HG03571 (cell line): ENCODE measurements at regions not wholly inside any gene's neighbourhood (a gene's known extent, or its start where the extent isn't known, plus 50 kb on each side); places are given as distances from the start of the nearest gene placed in this dataset.
A peak's percentile ranks its signal among the peaks of the same experiment; 100 is the strongest.

Experiments used
- ATAC-seq: cut with Tn5 transposase; IDR thresholded peaks from one replicate; pipeline ENCODE4 v1.9.1; 2021; ENCODE audit not compliant: unreplicated experiment

DNA sequence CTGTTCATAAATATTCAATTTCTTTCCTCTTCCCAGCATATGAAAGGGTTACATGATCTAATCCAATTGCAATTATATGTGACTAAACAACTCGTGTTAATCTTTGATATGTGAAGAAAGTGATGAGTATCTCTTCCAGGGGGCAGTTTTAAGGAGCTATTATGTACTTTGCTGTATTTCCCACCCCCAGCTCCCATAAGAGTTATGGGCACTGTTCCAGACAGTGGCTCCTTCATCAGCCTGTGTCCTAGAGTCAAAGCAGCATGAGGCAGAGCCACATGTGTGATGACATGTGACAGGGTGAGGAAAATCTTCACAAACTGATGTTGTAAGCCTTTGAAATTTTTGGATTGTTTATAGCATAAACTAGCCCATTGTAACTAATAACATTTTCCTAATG, 315.4 kb downstream of the DIPK2A start:
- no peak for ATAC-seq

GRCh38 chr3:144289057-144289456, 317.4 kb downstream of the DIPK2A start:
- no peak for ATAC-seq

- ATAC-seq = peak; percentile 60
Observed at GRCh38 chr3:144294659-144295538, 323.3 kb downstream of the DIPK2A start.

DNA sequence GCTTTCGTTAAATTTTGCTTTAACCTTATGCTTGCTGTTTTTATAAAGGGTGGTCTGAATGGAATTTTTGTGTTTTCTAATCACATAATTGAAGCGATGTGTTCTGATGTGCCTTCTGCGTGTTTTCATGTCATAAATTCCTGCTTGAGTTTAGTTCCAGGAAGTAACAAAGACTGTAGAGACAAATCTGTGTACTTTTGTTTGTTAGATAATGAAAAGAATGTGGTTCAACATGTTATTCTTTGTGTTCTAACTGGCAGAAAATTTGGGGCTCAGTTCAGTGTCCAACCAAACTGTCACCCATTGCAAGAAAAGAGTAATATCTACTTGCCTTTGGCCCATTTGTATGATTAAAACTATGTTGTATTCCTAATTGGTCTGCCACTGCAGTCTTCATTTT, 324.0 kb downstream of the DIPK2A start:
- ATAC-seq = no peak

DNA sequence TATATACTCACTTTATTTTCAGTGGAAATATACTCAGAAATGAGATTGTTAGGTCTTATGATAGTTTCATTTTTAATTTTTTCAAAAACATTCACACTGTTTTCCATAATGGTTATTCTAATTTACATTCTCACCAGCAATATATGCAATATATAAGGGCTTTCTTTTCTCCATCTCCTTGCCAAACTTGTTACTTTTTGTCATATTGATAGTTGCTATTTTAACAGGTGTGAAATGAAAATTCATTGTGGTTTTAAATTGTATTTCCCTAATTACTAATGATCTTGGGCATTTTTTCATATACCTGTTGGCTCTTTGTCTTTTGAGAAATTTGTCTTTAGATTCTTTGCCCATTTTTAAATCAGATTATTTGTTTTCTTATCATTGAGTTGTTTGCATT, 325.2 kb downstream of the DIPK2A start:
- ATAC-seq = no peak

- ATAC-seq = no peak
Observed at GRCh38 chr3:144301863-144302262, 330.2 kb downstream of the DIPK2A start.

DNA sequence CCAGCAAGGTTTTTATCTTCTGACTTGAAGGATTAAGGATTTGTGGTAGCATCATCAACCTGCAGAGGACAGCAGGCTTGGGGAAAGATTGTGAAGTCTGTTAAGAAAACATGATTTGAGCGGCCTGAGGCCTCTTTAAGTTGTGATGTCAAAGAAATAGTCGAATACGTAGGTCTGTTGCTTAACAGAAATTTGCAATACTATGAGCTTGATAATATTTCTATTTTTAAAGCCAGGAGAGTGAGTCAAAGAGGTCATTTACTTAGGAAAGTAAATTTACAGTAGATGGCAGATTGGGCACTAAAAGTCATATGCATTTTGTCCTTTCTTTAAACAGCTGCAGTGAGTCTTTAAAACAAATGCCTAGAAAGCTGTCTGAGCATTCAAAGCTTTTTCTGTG, 336.3 kb downstream of the DIPK2A start:
- no peak for ATAC-seq

DNA sequence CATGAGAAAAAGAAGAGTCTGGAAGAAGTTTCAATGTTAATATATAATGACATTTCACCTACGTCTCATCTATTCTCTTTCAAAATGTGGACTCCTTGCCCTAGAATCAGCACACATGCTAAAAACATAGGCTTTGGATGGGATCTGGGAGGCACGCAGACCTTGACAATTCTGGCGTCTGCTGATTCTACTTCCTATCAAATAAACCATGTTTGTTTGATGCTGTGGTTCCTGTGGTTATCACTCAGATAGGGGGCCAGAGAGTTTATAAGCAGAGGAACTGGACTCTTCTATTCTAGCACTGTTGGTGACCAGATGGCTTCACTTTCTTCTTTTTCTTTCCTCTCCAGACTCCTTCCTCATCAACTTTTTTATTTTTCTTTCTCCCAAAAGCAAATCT, 336.8 kb downstream of the DIPK2A start:
- no peak for ATAC-seq

GRCh38 chr3:144312702-144313101, 341.1 kb downstream of the DIPK2A start:
- ATAC-seq = no peak

GRCh38 chr3:144314946-144315345, 343.3 kb downstream of the DIPK2A start:
- no peak for ATAC-seq

GRCh38 chr3:144317961-144318360, 346.3 kb downstream of the DIPK2A start:
- ATAC-seq = no peak

DNA sequence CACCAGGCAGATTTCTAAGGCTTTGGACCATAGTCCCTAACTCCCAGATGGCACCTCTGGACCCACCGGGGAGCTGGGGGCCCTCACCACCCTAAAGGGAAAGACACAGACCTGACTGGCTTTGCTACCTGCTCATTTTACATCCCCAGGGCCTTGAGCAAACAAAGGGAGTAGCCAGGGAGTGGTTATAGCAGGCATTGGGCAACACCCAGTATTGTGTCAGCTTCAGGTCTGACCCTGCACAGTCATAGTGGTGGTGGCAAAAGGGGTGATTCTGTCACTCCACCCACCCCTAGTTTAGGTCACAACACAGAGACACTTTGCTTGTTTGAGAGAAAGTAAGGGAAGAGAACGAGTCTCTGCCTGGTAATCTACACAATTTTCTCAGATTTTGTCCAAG, 352.5 kb downstream of the DIPK2A start:
- no peak for ATAC-seq

DNA sequence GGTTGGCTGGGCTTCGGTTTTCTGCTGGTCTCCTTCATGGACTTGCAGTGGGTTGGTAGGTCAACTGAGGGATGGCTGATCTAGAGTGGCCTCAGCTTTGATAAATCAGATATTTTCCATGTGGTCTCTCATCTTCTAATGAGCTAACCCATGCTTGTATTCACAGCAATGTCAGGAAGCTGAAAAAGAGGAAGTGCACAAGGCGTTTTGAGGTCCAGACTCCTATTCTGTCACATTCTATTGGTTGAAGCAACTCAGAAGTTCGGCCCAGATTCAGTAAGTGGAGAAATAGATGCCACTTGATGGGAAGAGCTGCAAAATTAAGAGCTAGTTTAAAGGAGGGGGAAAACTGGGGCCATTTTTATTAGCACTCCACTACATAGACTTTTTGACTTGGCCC, 361.2 kb downstream of the DIPK2A start:
- no peak for ATAC-seq

- ATAC-seq = no peak
Observed at GRCh38 chr3:144341471-144341870, 369.8 kb downstream of the DIPK2A start.

DNA sequence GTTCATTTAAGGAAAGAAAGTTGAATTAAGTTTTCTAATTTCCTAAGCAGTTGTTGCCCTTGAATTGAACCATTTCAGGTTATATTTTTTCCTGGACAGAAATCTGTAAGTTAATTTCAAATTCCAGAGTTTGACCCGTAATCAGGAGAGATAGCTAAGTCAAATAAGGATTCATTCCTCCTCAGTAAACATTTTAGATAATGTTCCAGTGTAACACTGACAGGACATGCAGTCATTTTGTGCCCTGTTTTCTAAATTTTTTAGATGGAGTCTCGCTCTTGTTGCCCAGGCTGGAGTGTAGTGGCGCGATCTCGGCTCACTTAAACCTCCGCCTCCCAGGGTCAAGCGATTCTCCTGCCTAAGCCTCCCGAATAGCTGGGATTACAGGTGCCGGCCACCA, 371.7 kb downstream of the DIPK2A start:
- no peak for ATAC-seq

GRCh38 chr3:144343777-144344176, 372.2 kb downstream of the DIPK2A start:
- no peak for ATAC-seq

GRCh38 chr3:144344925-144345548, 373.4 kb downstream of the DIPK2A start:
- ATAC-seq = no peak

- ATAC-seq = no peak
Observed at GRCh38 chr3:144350125-144350524, 378.5 kb downstream of the DIPK2A start.

DNA sequence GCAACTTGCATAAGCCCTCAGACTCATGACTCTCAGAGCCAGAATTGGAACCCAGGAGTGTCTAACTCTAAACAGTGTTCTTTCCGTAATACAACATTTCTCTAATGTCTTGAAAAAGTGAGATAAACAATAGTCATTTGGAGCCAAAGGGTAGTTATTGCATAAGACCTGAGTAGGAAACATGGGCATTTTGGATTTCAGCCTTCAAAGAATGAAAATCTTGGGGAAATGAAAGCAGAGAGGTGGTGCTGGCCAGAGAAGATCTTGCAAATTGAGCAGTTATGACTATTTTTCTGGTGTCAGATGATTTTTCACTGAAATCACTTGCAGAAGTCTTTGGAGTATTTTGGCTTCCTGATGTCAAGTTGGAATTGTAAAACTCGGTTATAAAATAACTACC, 379.4 kb downstream of the DIPK2A start:
- ATAC-seq = no peak

DNA sequence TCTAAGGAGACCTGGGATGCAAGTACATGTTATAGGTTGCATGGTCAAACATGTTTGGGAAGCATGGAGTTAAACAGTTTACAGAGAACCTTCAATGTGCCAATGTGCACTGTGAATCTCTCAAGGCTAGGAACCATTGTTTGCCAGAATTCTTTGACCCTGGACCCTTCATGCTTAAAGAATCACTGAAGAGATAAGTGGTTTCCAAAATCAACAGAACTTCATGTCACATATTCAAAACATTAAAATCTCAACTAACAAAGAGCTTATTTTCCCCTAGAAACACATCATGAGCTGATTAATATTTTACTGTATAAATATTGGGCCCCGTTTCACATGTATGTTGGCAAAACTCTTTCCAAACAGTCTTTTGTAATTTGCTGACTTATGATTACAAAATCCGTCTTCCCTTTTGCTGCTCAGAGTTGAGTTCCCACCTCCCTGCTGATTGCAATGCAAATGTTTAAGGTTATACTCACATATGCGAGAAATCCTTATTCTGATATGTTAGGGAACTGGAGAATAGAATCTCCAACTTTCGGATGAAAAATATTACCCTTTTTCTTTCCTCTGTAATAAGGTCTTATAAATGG, 380.2 kb downstream of the DIPK2A start:
- ATAC-seq = no peak

DNA sequence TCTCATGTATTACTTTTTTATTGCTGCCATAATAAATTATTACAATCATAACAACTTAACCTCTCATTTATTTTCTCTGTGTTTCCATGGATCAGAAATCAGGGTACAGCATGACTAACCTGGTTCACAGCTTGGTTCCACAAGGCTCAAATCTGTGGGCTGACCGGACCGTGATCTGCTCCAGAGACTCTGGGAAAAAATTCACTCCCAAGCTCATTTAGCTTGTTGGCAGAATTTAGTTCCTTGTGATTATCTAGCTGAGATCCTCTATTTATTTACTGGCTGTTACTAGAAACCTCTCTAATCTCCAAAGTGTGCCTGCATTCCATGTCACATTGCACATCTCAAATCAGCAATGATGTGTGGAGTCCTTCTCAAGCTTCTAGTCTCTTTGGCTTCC, 386.6 kb downstream of the DIPK2A start:
- no peak for ATAC-seq

DNA sequence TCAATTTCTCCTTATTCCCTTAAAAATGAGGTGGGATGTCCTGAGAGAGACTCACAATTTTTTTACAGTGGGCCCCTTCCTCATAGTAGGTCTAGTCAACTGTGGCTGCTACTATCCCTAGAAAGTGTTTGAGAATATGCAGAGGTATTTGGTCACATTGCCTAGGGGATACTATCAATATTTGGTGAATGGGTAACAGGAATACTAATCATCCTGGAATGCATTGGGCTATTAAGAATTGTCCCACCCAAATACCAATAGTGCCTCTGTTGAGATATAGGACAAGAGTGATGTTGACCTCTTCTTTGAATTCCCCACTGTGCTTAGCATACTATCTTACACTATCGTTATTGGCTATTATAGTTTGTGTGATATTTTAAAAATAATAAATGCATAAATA, 389.4 kb downstream of the DIPK2A start:
- no peak for ATAC-seq
